ENCODE measurements at regions not wholly inside any gene's neighbourhood (a gene's known extent, or its start where the extent isn't known, plus 50 kb on each side); places are given as distances from the start of the nearest gene placed in this dataset.
"Not testable (repeated sequence)": the region's sequence is repeated elsewhere in the genome, so short reads cannot be mapped to it uniquely, and the experiment has no call there.

- DNase-seq: no peak
These were observed 336.1 kb downstream of the CDC5L start for GRCh38 chr6:44723439-44724197.

GRCh38 chr6:44725070-44725469, 337.6 kb downstream of the CDC5L start:
- no peak for DNase-seq

- no peak for DNase-seq
These were observed 340.4 kb downstream of the CDC5L start for GRCh38 chr6:44727651-44728630.

GRCh38 chr6:44730771-44731391, 343.4 kb downstream of the CDC5L start:
- DNase-seq: no peak

- DNase-seq: no peak
These were observed 344.1 kb downstream of the CDC5L start for GRCh38 chr6:44731485-44732095.

GRCh38 chr6:44732243-44732642, 344.7 kb downstream of the CDC5L start:
- DNase-seq: no peak

- DNase-seq: no peak
These were observed 345.6 kb downstream of the CDC5L start for GRCh38 chr6:44733126-44733525.

GRCh38 chr6:44733868-44734267, 346.4 kb downstream of the CDC5L start:
- DNase-seq: peak; percentile 26

GRCh38 chr6:44734886-44735629, 347.6 kb downstream of the CDC5L start:
- DNase-seq: no peak

- no peak for DNase-seq
These were observed 348.1 kb downstream of the CDC5L start for GRCh38 chr6:44735630-44735963.

GRCh38 chr6:44737341-44737740, 349.8 kb downstream of the CDC5L start:
- no peak for DNase-seq

- no peak for DNase-seq
These were observed 350.5 kb downstream of the CDC5L start for GRCh38 chr6:44737829-44738528.

- DNase-seq: no peak
These were observed 351.2 kb downstream of the CDC5L start for GRCh38 chr6:44738601-44739146.

GRCh38 chr6:44739181-44739580, 351.7 kb downstream of the CDC5L start:
- DNase-seq: no peak

GRCh38 chr6:44740566-44741120, 353.1 kb downstream of the CDC5L start:
- no peak for DNase-seq

GRCh38 chr6:44742201-44742600, 354.7 kb downstream of the CDC5L start:
- DNase-seq: no peak

GRCh38 chr6:44742828-44743372, 355.4 kb downstream of the CDC5L start:
- no peak for DNase-seq

- not testable (repeated sequence) for DNase-seq
These were observed 372.6 kb downstream of the CDC5L start for GRCh38 chr6:44760116-44760515.

- no peak for DNase-seq
These were observed 373.5 kb downstream of the CDC5L start for GRCh38 chr6:44761046-44761445.

GRCh38 chr6:44762496-44762895, 375.0 kb downstream of the CDC5L start:
- DNase-seq: no peak
